Naive thymus-derived CD8-positive, alpha-beta T cell (primary cell): ENCODE measurements at regions not wholly inside any gene's neighbourhood (a gene's known extent, or its start where the extent isn't known, plus 50 kb on each side); places are given as distances from the start of the nearest gene placed in this dataset.
"Not testable (repeated sequence)": the region's sequence is repeated elsewhere in the genome, so short reads cannot be mapped to it uniquely, and the experiment has no call there.

Experiments
- ATAC-seq, 2 donors: fragments of 150-1000 bp; cut with Tn5 transposase in 1 of 2; sonication (Bioruptor Pico), chemical (Tn5 transposase) in 1 of 2; 1 replicate in 1 of 2; 2 replicates in 1 of 2; pipeline ENCODE4 v1.10.0; 2021; ENCODE audit warnings: mild to moderate bottlenecking in 2 of 2, moderate library complexity in 2 of 2
- POLR2A ChIA-PET: fragments of 350-600 bp; sonication (Branson Sonifier 250); formaldehyde crosslinking; loops from one replicate; lab custom pipeline; 2021; ENCODE audit warnings: antibody characterized with exemption; lab: Charles Lee
- DNase-seq, 10 donors: peaks; one replicate each; pipeline versions ENCODE4 v3.0.0 to v3.0.0-alpha.2; 2020 to 2022
- H3K27ac Mint-ChIP-seq, 10 donors: one replicate each; pipeline ENCODE4 v1.8.0; 2020 to 2022; ENCODE audit warnings: mild to moderate bottlenecking in 10 of 10, mixed read lengths in 10 of 10, moderate library complexity in 4 of 10, inconsistent platforms in 1 of 10
- H3K27me3 Mint-ChIP-seq, 5 donors: one replicate each; pipeline ENCODE4 v1.8.0; 2021 to 2022; ENCODE audit warnings: mixed read lengths in 5 of 5
- H3K36me3 Mint-ChIP-seq, 3 donors: one replicate each; pipeline ENCODE4 v1.8.0; 2020 to 2022; ENCODE audit warnings: mixed read lengths in 3 of 3, mild to moderate bottlenecking in 2 of 3, inconsistent platforms in 1 of 3
- H3K4me1 Mint-ChIP-seq, 4 donors: one replicate each; pipeline ENCODE4 v1.8.0; 2021 to 2022; ENCODE audit warnings: mixed read lengths in 4 of 4
- H3K4me3 Mint-ChIP-seq, 10 donors: one replicate each; pipeline ENCODE4 v1.8.0; 2020 to 2022; ENCODE audit warnings: mild to moderate bottlenecking in 10 of 10, mixed read lengths in 10 of 10, moderate library complexity in 6 of 10, inconsistent platforms in 1 of 10
- H3K9me3 Mint-ChIP-seq, 9 donors: one replicate each; pipeline ENCODE4 v1.8.0; 2020 to 2022; ENCODE audit warnings: mixed read lengths in 9 of 9, mild to moderate bottlenecking in 3 of 9, inconsistent platforms in 1 of 9, moderate library complexity in 1 of 9

DNA sequence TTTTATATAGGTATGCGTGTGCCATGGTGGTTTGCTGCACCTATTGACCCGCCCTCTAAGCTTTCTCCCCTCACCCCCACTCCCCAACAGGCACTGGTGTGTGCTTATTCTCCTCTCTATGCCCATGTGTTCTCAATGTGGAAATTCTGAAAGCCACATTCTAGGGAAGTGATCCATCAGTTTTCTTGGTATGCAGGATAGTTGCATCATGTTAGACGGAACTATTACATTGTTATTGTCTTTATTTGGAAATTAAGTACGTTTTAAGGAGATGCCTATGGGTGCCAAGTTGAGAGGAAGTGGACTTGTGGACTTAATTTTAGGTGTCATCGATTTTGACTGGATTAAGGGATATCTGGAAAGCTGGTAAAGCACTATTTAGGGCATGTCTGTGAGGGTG lies 204.6 kb downstream of the RBM46 start:
- Mint-ChIP-seq H3K9me3 (no peaks in the 10 kb centered on the region), H3K27ac (no peak overlapping the region), H3K4me1 (no peaks in the 10 kb centered on the region), H3K27me3 (peaks cover 0 to 4% (median 0%) of the 10 kb centered on the region in 5 donors), H3K4me3 (no peak overlapping the region), H3K36me3 (no peaks in the 10 kb centered on the region)
- DNase-seq = no peak
- no peak for ATAC-seq
- POLR2A ChIA-PET = no interaction called here

DNA sequence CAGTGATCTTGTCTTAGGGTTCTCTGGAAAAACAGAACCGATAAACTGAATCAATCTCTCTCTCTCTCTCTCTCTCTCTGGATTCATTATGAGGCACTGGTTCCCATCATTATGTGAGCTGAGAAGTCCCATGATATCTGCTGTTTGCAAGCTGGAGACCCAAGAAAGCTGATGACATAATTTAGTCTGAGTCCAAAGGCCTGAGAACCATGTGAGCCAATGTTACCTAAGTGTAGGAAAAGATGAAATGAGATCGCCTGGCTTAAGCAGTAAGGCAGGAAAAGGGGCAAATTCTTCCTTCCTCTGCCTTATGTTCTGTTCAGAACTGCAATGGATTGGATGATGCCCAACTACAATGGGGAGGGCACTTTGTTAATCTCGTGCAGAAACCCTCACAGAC lies 207.4 kb downstream of the RBM46 start:
- Mint-ChIP-seq H3K27ac (no peak overlapping the region), H3K27me3 (peaks cover 0 to 4% (median 0%) of the 10 kb centered on the region in 5 donors), H3K4me1 (no peaks in the 10 kb centered on the region), H3K4me3 (no peak overlapping the region), H3K36me3 (no peaks in the 10 kb centered on the region), H3K9me3 (no peaks in the 10 kb centered on the region)
- ATAC-seq (no peak), DNase-seq (no peak)
- POLR2A ChIA-PET = no interaction called here

DNA sequence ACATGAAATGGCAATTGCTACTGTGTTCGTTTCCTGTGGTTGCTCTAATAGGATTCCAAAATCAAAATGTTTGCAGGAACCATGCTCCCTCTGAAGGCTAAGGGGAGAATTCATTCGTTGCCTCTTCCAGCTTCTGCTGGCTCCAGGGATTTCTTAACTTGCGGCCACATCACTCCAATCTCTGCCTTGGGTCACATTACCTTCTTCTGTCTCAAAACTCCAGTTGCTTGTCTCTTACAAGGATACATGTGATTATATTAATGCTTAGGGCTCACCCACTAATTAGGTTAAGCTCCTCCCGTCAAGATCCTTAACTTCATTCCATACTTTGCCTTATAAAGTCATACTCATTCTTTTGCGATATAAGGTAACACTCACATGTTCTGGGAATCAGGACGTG lies 208.4 kb downstream of the RBM46 start:
- H3K4me3 Mint-ChIP-seq = no peak overlapping the region
- DNase-seq (no peak), ATAC-seq (no peak)
- H3K9me3 Mint-ChIP-seq = no peaks in the 10 kb centered on the region
- peaks cover 0 to 4% (median 0%) of the 10 kb centered on the region in 5 donors for H3K27me3 Mint-ChIP-seq
- H3K36me3 Mint-ChIP-seq = no peaks in the 10 kb centered on the region
- no peaks in the 10 kb centered on the region for H3K4me1 Mint-ChIP-seq
- POLR2A ChIA-PET = no interaction called here
- H3K27ac Mint-ChIP-seq = no peak overlapping the region

GRCh38 chr4:154997866-154998265 lies 210.6 kb upstream of the NPY2R start:
- H3K9me3 Mint-ChIP-seq, ATAC-seq, POLR2A ChIA-PET, H3K27ac Mint-ChIP-seq, H3K4me3 Mint-ChIP-seq, H3K4me1 Mint-ChIP-seq, H3K36me3 Mint-ChIP-seq, DNase-seq: not testable (repeated sequence)
- H3K27me3 Mint-ChIP-seq = peaks cover 0 to 16% (median 8%) of the 10 kb centered on the region in 5 donors

DNA sequence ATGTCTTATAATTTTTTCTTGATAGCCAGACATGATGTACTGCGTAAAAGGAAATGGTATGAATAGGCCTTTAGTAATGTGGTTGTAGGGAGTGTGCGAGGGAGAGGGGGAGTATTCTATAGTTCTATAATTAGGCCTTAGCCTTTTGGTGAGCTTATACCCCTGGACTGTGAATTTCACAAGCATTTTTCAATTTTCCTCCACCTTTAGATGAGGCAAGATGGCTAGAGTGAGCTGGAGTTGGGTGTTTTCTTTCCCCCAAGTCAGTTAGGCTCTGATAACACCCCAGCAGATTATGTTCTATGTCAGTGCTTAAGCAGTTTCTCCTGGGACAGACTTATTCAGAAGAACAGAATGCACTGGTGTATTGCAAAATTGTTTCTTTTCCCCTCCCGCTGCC lies 210.2 kb upstream of the NPY2R start:
- Mint-ChIP-seq H3K36me3 (no peaks in the 10 kb centered on the region), H3K4me1 (no peaks in the 10 kb centered on the region), H3K27ac (no peak overlapping the region), H3K9me3 (peaks cover 0 to 4% (median 0%) of the 10 kb centered on the region in 9 donors), H3K4me3 (no peak overlapping the region), H3K27me3 (peaks cover 0 to 16% (median 8%) of the 10 kb centered on the region in 5 donors)
- DNase-seq = no peak
- POLR2A ChIA-PET = no interaction called here
- ATAC-seq = no peak

- H3K4me3 Mint-ChIP-seq = no peak overlapping the region
- ATAC-seq (no peak), DNase-seq (no peak)
- no peaks in the 10 kb centered on the region for H3K4me1 Mint-ChIP-seq
- POLR2A ChIA-PET = no interaction called here
- H3K36me3 Mint-ChIP-seq = no peaks in the 10 kb centered on the region
- peaks cover 0 to 16% (median 8%) of the 10 kb centered on the region in 5 donors for H3K27me3 Mint-ChIP-seq
- peaks cover 0 to 4% (median 0%) of the 10 kb centered on the region in 9 donors for H3K9me3 Mint-ChIP-seq
- H3K27ac Mint-ChIP-seq = no peak overlapping the region
These were observed 209.7 kb upstream of the NPY2R start for GRCh38 chr4:154998773-154999172.

- peaks cover 0 to 14% (median 8%) of the 10 kb centered on the region in 5 donors for H3K27me3 Mint-ChIP-seq
- POLR2A ChIA-PET = no interaction called here
- H3K27ac Mint-ChIP-seq = no peak overlapping the region
- H3K9me3 Mint-ChIP-seq = peaks cover 0 to 4% (median 0%) of the 10 kb centered on the region in 9 donors
- H3K4me3 Mint-ChIP-seq = no peak overlapping the region
- ATAC-seq (no peak), DNase-seq (no peak)
- H3K36me3 Mint-ChIP-seq = no peaks in the 10 kb centered on the region
- no peaks in the 10 kb centered on the region for H3K4me1 Mint-ChIP-seq
These were observed 208.4 kb upstream of the NPY2R start for GRCh38 chr4:154999950-155000578.

DNA sequence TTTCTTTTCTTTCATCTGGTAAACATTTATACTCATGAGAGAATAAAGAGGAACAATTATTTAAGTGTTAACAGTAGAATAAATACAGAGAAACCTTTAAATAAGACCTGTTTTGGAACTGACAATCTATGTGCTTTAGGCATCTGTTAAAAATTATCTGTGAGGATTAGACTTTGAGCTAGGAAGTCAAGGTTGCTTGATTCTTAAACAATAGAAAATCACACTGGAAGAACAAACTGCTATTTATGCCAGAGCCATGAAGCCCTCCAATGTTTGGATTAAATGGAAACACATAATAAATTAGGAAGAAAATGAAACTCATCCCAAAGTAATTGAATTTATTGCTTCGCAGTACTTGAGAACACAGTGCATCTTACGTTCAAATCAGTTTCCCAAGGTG lies 207.2 kb upstream of the NPY2R start:
- Mint-ChIP-seq H3K9me3 (peaks cover 0 to 4% (median 0%) of the 10 kb centered on the region in 9 donors), H3K4me3 (no peak overlapping the region), H3K27ac (no peak overlapping the region), H3K4me1 (no peaks in the 10 kb centered on the region), H3K27me3 (peaks cover 0 to 7% (median 3%) of the 10 kb centered on the region in 5 donors), H3K36me3 (no peaks in the 10 kb centered on the region)
- DNase-seq (no peak), ATAC-seq (no peak)
- POLR2A ChIA-PET = no interaction called here

DNA sequence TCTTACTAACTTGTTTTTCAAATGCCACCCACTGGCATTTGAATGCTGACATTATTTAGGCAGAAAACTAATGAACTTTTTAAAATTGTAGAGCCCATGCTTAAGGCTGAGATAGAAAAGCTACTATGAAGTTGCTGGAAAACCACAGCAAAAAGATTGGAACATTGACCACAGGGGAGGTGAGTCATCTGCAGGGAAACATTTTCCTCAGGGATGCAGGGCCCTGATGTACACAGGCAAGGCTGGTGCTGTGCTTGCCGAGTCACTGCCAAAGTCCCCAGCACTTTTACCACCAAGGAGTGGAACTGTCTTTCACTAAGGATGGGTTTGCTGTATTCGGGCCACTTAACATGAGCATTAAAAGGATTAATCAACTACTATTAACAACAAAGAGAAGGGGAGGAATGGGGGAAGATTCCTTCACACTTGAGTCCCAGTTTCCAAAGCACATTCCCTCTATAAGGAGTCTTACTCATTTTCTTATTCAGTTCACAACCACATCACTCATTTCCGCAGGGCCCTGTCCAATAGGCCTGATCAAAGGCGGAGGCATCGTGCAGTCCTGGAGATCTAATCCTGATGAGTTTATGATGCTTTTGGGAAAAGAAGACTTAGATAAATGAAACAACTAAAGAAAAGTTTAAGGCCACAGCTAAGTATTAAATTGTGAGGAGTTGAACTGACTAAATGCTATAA lies 202.9 kb upstream of the NPY2R start:
- Mint-ChIP-seq H3K4me3 (no peak overlapping the region), H3K9me3 (peaks cover 0 to 4% (median 0%) of the 10 kb centered on the region in 9 donors), H3K4me1 (no peaks in the 10 kb centered on the region), H3K36me3 (no peaks in the 10 kb centered on the region), H3K27ac (no peak overlapping the region), H3K27me3 (peaks cover 0 to 18% (median 3%) of the 10 kb centered on the region in 5 donors)
- no peak for DNase-seq
- ATAC-seq = no peak
- POLR2A ChIA-PET = no interaction called here

- DNase-seq = no peak
- H3K27ac Mint-ChIP-seq = no peak overlapping the region
- H3K9me3 Mint-ChIP-seq = peaks cover 0 to 2% (median 0%) of the 10 kb centered on the region in 9 donors
- ATAC-seq = no peak
- peaks cover 0 to 12% (median 2%) of the 10 kb centered on the region in 5 donors for H3K27me3 Mint-ChIP-seq
- POLR2A ChIA-PET = no interaction called here
- H3K4me1 Mint-ChIP-seq = no peaks in the 10 kb centered on the region
- no peak overlapping the region for H3K4me3 Mint-ChIP-seq
- H3K36me3 Mint-ChIP-seq = no peaks in the 10 kb centered on the region
These were observed 200.7 kb upstream of the NPY2R start for GRCh38 chr4:155007660-155008176.

DNA sequence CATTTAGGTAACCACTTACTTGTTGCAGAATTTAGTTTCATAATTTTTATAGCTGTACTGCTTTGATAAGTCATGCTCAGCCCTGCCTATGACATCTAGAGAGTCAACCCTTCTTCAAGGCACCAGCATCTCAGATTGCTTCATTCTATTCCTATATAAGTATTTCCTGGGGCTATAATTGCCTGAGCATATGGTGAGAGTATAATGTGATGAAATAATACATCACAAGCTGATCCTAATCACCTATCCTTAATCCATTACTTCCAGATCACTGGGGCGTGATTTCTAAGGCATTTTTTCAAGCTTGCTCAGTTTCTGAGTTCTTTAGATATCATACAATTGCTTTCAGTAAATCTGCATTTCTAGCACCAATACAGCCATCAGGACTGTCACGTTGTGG lies 200.0 kb upstream of the NPY2R start:
- DNase-seq (no peak), ATAC-seq (no peak)
- POLR2A ChIA-PET = no interaction called here
- Mint-ChIP-seq H3K36me3 (no peaks in the 10 kb centered on the region), H3K27ac (no peak overlapping the region), H3K27me3 (peaks cover 0 to 16% (median 2%) of the 10 kb centered on the region in 5 donors), H3K4me1 (no peaks in the 10 kb centered on the region), H3K9me3 (peaks cover 0 to 2% (median 0%) of the 10 kb centered on the region in 9 donors), H3K4me3 (no peak overlapping the region)

- DNase-seq (no peak), ATAC-seq (no peak)
- H3K36me3 Mint-ChIP-seq = no peaks in the 10 kb centered on the region
- H3K27ac Mint-ChIP-seq = no peak overlapping the region
- POLR2A ChIA-PET = no interaction called here
- peaks cover 0 to 6% (median 0%) of the 10 kb centered on the region in 9 donors for H3K9me3 Mint-ChIP-seq
- H3K4me1 Mint-ChIP-seq = no peaks in the 10 kb centered on the region
- H3K27me3 Mint-ChIP-seq = peaks cover 0 to 16% (median 3%) of the 10 kb centered on the region in 5 donors
- no peak overlapping the region for H3K4me3 Mint-ChIP-seq
These were observed 199.1 kb upstream of the NPY2R start for GRCh38 chr4:155009288-155009687.

GRCh38 chr4:155010376-155010775 lies 198.1 kb upstream of the NPY2R start:
- DNase-seq (no peak), ATAC-seq (no peak)
- Mint-ChIP-seq H3K9me3 (peaks cover 0 to 15% (median 0%) of the 10 kb centered on the region in 9 donors), H3K4me3 (no peak overlapping the region), H3K4me1 (no peaks in the 10 kb centered on the region), H3K27ac (no peak overlapping the region), H3K36me3 (no peaks in the 10 kb centered on the region), H3K27me3 (peaks cover 0 to 19% (median 7%) of the 10 kb centered on the region in 5 donors)
- POLR2A ChIA-PET = no interaction called here
